ENCODE measurements at regions not wholly inside any gene's neighbourhood (a gene's known extent, or its start where the extent isn't known, plus 50 kb on each side); places are given as distances from the start of the nearest gene placed in this dataset.

- no CpG with 5 or more reads among the region's 9 CpGs for WGBS (ENCODE audit: extremely low coverage, insufficient read length, low lambda C conversion rate)
- H4K8ac ChIP-seq (replicated peaks; ENCODE audit: insufficient read length, low read depth, low read length), result no peak overlapping the region
- Mint-ChIP-seq H3K27ac (no peak overlapping the region), H3K27me3 (ENCODE audit: low read depth) (peaks cover 9% of the 10 kb centered on the region), H3K4me3 (no peak overlapping the region), H3K9me3 (no peaks in the 10 kb centered on the region; a peak in 2 of 5 replicates), H3K36me3 (ENCODE audit: insufficient read depth in 1 of 3, low read depth in 3 of 3) (peaks cover 0 to 3% (median 0%) of the 10 kb centered on the region in 3 experiments; a peak in 2 of 7 replicates), H3K4me1 (peaks cover 4% of the 10 kb centered on the region in 2 experiments; a peak in 2 of 4 replicates)
- no peaks in the 10 kb centered on the region for H3K79me1 ChIP-seq (ENCODE audit: insufficient read depth, low read depth, low read length, poor library complexity, severe bottlenecking)
- no peaks in the 10 kb centered on the region for H3K79me2 ChIP-seq (ENCODE audit: insufficient read depth, low read length)
- H3K27me3 ChIP-seq (ENCODE audit: insufficient read depth, low read length), result no peaks in the 10 kb centered on the region; the same call in 1 of the 2 replicates
- TF ChIP-seq, protein P1, sequence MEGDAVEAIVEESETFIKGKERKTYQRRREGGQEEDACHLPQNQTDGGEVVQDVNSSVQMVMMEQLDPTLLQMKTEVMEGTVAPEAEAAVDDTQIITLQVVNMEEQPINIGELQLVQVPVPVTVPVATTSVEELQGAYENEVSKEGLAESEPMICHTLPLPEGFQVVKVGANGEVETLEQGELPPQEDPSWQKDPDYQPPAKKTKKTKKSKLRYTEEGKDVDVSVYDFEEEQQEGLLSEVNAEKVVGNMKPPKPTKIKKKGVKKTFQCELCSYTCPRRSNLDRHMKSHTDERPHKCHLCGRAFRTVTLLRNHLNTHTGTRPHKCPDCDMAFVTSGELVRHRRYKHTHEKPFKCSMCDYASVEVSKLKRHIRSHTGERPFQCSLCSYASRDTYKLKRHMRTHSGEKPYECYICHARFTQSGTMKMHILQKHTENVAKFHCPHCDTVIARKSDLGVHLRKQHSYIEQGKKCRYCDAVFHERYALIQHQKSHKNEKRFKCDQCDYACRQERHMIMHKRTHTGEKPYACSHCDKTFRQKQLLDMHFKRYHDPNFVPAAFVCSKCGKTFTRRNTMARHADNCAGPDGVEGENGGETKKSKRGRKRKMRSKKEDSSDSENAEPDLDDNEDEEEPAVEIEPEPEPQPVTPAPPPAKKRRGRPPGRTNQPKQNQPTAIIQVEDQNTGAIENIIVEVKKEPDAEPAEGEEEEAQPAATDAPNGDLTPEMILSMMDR (conservative IDR thresholded peaks at IDR 0.05), result no peak
- DNase-seq, result no peak
- no peak overlapping the region for H2BK5ac ChIP-seq (ENCODE audit: insufficient read length, low read length)
- no peak overlapping the region for H4K5ac ChIP-seq (ENCODE audit: insufficient read length, low read depth, low read length)
- no peaks in the 10 kb centered on the region for H3K4me1 ChIP-seq (ENCODE audit: insufficient read depth, low read length)
- no peak overlapping the region for H3K56ac ChIP-seq (ENCODE audit: insufficient read length, low read depth, low read length)
- no peak overlapping the region for H3K23ac ChIP-seq (ENCODE audit: insufficient read length, low read depth, low read length)
- H2BK12ac ChIP-seq (ENCODE audit: insufficient read length, low read depth, low read length), result no peak overlapping the region
- no peaks in the 10 kb centered on the region for H3K23me2 ChIP-seq (ENCODE audit: insufficient read length, low read depth, low read length, poor library complexity, severe bottlenecking)
- no peaks in the 10 kb centered on the region for H4K20me1 ChIP-seq (ENCODE audit: control insufficient read depth, insufficient read depth, insufficient read length)
- H2BK15ac ChIP-seq (ENCODE audit: low read depth, low read length), result no peak overlapping the region
- no peak overlapping the region for H3T11ph ChIP-seq (ENCODE audit: low read length)
- H2BK20ac ChIP-seq (ENCODE audit: low read depth, low read length, poor library complexity, severe bottlenecking), result no peak overlapping the region
- H2AFZ ChIP-seq (ENCODE audit: low read length), result no peak overlapping the region
- H2BK120ac ChIP-seq (ENCODE audit: low read depth, low read length, poor library complexity, severe bottlenecking), result no peak overlapping the region
- no peaks in the 10 kb centered on the region for H3K9me3 ChIP-seq (ENCODE audit: control insufficient read depth, low read depth, low read length)
- no peak overlapping the region for H3K4me2 ChIP-seq (ENCODE audit: insufficient read depth, insufficient read length, low read length)
- no peak overlapping the region for H2AK5ac ChIP-seq (ENCODE audit: insufficient read length, low read length)
- no peak overlapping the region; the same call in 1 of the 2 replicates for H3K14ac ChIP-seq (ENCODE audit: insufficient read depth, low read length)
- no peak overlapping the region for H3K9ac ChIP-seq (ENCODE audit: extremely low read depth, insufficient read length, low read length)
- no peak overlapping the region for H3K27ac ChIP-seq (ENCODE audit: insufficient read length, low read depth, low read length)
- no peak overlapping the region for H4K91ac ChIP-seq (ENCODE audit: insufficient read length, low read depth, low read length)
- no peak overlapping the region for H3K18ac ChIP-seq (ENCODE audit: insufficient read length, low read depth, low read length)
- no peak overlapping the region for H3K4ac ChIP-seq (ENCODE audit: low read depth, low read length)
Observed at GRCh38 chr5:3654515-3654914, 58.9 kb downstream of the IRX1 start.

Data from H9 (cell line).